WTC11 (cell line): ENCODE measurements at regions not wholly inside any gene's neighbourhood (a gene's known extent, or its start where the extent isn't known, plus 50 kb on each side); places are given as distances from the start of the nearest gene placed in this dataset.

ENCODE experiments used
- ATAC-seq: fragments of 200-7000 bp; cut with Tn5 transposase; 2 replicates; pipeline ENCODE4 v1.10.0; 2021; ENCODE audit warnings: mild to moderate bottlenecking, moderate library complexity
- CTCF ChIA-PET: fragments of 300-600 bp; sonication (Branson Sonifier 250); formaldehyde crosslinking; loops from one replicate; lab custom pipeline; 2021; ENCODE audit warnings: antibody characterized with exemption; lab: Charles Lee
- POLR2A ChIA-PET: fragments of 350-600 bp; sonication (Branson Sonifier 250); formaldehyde crosslinking; loops from one replicate; lab custom pipeline; 2021; ENCODE audit warnings: antibody characterized with exemption; lab: Charles Lee
- DNase-seq: peaks from one replicate; pipeline ENCODE4 v3.0.0; 2021; ENCODE audit warnings: low spot score
- H3K27ac Mint-ChIP-seq: 2 replicates; pipeline ENCODE4 v1.8.0; 2021; ENCODE audit warnings: mixed read lengths
- H3K27me3 Mint-ChIP-seq: 2 replicates; pipeline ENCODE4 v1.8.0; 2021; ENCODE audit warnings: low read depth, mild to moderate bottlenecking, moderate library complexity, mixed read lengths
- H3K36me3 Mint-ChIP-seq: 2 replicates; pipeline ENCODE4 v1.8.0; 2021; ENCODE audit warnings: mixed read lengths
- H3K4me1 Mint-ChIP-seq: 2 replicates; pipeline ENCODE4 v1.8.0; 2022; ENCODE audit warnings: mixed read lengths
- H3K4me3 Mint-ChIP-seq: 2 replicates; pipeline ENCODE4 v1.8.0; 2021; ENCODE audit warnings: mild to moderate bottlenecking, moderate library complexity, mixed read lengths
- H3K9me3 Mint-ChIP-seq: 2 replicates; pipeline ENCODE4 v1.8.0; 2021; ENCODE audit warnings: mixed read lengths
- AFF4 ChIP-seq: sonication (generic); formaldehyde crosslinking; IDR thresholded peaks from 2 replicates; pipeline ENCODE4 v1.8.1; 2023; ENCODE audit warnings: mild to moderate bottlenecking, missing genetic modification reagents, borderline replicate concordance
- CREM ChIP-seq: sonication (generic); formaldehyde crosslinking; IDR thresholded peaks from 2 replicates; pipeline ENCODE4 v1.8.1; 2022; ENCODE audit warnings: mild to moderate bottlenecking, missing genetic modification reagents, moderate library complexity
- FOXK1 ChIP-seq: sonication (generic); formaldehyde crosslinking; IDR thresholded peaks from 2 replicates; pipeline ENCODE4 v1.8.0; 2022; ENCODE audit warnings: mild to moderate bottlenecking, moderate library complexity, missing genetic modification reagents
- FOXP1 ChIP-seq: sonication (generic); formaldehyde crosslinking; IDR thresholded peaks from 2 replicates; pipeline ENCODE4 v1.8.0; 2022; ENCODE audit warnings: missing genetic modification reagents, mild to moderate bottlenecking, moderate library complexity, borderline replicate concordance
- IRF2 ChIP-seq: sonication (generic); formaldehyde crosslinking; IDR thresholded peaks from 2 replicates; pipeline ENCODE4 v1.8.0; 2022; ENCODE audit warnings: low read depth, missing genetic modification reagents, borderline replicate concordance
- JAZF1 ChIP-seq: fragments of 250-450 bp; sonication (Bioruptor Pico); IDR thresholded peaks from 2 replicates; pipeline ENCODE4 v1.9.0; 2021; ENCODE audit warnings: moderate library complexity, mild to moderate bottlenecking, inconsistent platforms
- MAX ChIP-seq: sonication (generic); formaldehyde crosslinking; IDR thresholded peaks from 2 replicates; pipeline ENCODE4 v1.8.0; 2022; ENCODE audit warnings: mild to moderate bottlenecking, missing genetic modification reagents
- MXD4 ChIP-seq: fragments of 250-450 bp; sonication (Bioruptor Pico); IDR thresholded peaks from 2 replicates; pipeline ENCODE4 v1.8.0; 2021; ENCODE audit warnings: mild to moderate bottlenecking, moderate library complexity, borderline replicate concordance
- RELA ChIP-seq: sonication (generic); formaldehyde crosslinking; IDR thresholded peaks from 2 replicates; pipeline ENCODE4 v1.8.1; 2022; ENCODE audit warnings: missing genetic modification reagents, mild to moderate bottlenecking, borderline replicate concordance
- SP1 ChIP-seq: sonication (generic); formaldehyde crosslinking; conservative IDR thresholded peaks from 2 replicates; pipeline ENCODE4 v1.8.1; 2022; ENCODE audit warnings: missing genetic modification reagents
- STAT6 ChIP-seq: sonication (generic); formaldehyde crosslinking; conservative IDR thresholded peaks from 2 replicates; pipeline ENCODE4 v1.8.1; 2023; ENCODE audit warnings: mild to moderate bottlenecking, low read depth, missing genetic modification reagents, moderate library complexity
- TCF7 ChIP-seq: sonication (generic); formaldehyde crosslinking; IDR thresholded peaks from 2 replicates; pipeline ENCODE4 v1.8.0; 2022; ENCODE audit warnings: mild to moderate bottlenecking, low read depth, missing genetic modification reagents, moderate library complexity
- USF2 ChIP-seq: sonication (generic); formaldehyde crosslinking; IDR thresholded peaks from 2 replicates; pipeline ENCODE4 v1.8.1; 2023; ENCODE audit warnings: mild to moderate bottlenecking, missing genetic modification reagents, moderate library complexity
- ZNF138 ChIP-seq: sonication (generic); formaldehyde crosslinking; conservative IDR thresholded peaks from 2 replicates; pipeline ENCODE4 v1.8.1; 2022; ENCODE audit warnings: mild to moderate bottlenecking, moderate library complexity, missing genetic modification reagents
- ZNF425 ChIP-seq: fragments of 250-450 bp; sonication (Bioruptor Pico); conservative IDR thresholded peaks from 2 replicates; pipeline ENCODE4 v1.9.0; 2021; ENCODE audit warnings: mild to moderate bottlenecking
- ZNF512 ChIP-seq: sonication (generic); formaldehyde crosslinking; IDR thresholded peaks from 2 replicates; pipeline ENCODE4 v1.8.1; 2022; ENCODE audit warnings: missing genetic modification reagents, borderline replicate concordance

- no peak for DNase-seq
- H3K36me3 Mint-ChIP-seq = peaks cover 8% of the 10 kb centered on the region; the same call in 1 of the 2 replicates
- peaks cover 45% of the 10 kb centered on the region for H3K27me3 Mint-ChIP-seq
- no peak for TF ChIP-seq ZNF425 (CRISPR knock-in tag)
- TF ChIP-seq STAT6 (CRISPR knock-in tag) = no peak
- TF ChIP-seq ZNF138 (CRISPR knock-in tag) = no peak
- no peak for TF ChIP-seq FOXK1 (CRISPR knock-in tag)
- TF ChIP-seq MAX (CRISPR knock-in tag) = no peak
- TF ChIP-seq USF2 (CRISPR knock-in tag) = no peak
- no peak for TF ChIP-seq AFF4 (CRISPR knock-in tag)
- TF ChIP-seq CREM (CRISPR knock-in tag) = no peak
- TF ChIP-seq SP1 (CRISPR knock-in tag) = no peak
- no peak for TF ChIP-seq TCF7 (CRISPR knock-in tag)
- no peak for TF ChIP-seq MXD4 (CRISPR knock-in tag)
- TF ChIP-seq RELA (CRISPR knock-in tag) = no peak
- H3K9me3 Mint-ChIP-seq = peaks cover 20% of the 10 kb centered on the region
- POLR2A ChIA-PET = no interaction called here
- CTCF ChIA-PET = no interaction called here
- H3K27ac Mint-ChIP-seq = no peak overlapping the region
- H3K4me1 Mint-ChIP-seq = no peaks in the 10 kb centered on the region
- H3K4me3 Mint-ChIP-seq = no peak overlapping the region
- no peak for ATAC-seq
Measured at GRCh38 chr4:104896660-104897645, 249.7 kb upstream of the TET2 start.

GRCh38 chr4:104899863-104900262 lies 246.8 kb upstream of the TET2 start:
- no peak overlapping the region for H3K27ac Mint-ChIP-seq
- H3K4me1 Mint-ChIP-seq = peaks cover 4% of the 10 kb centered on the region; the same call in 1 of the 2 replicates
- H3K27me3 Mint-ChIP-seq = peaks cover 72% of the 10 kb centered on the region
- peaks cover 20% of the 10 kb centered on the region for H3K9me3 Mint-ChIP-seq
- DNase-seq (no peak), ATAC-seq (no peak)
- CTCF ChIA-PET = no interaction called here
- H3K36me3 Mint-ChIP-seq = peaks cover 8% of the 10 kb centered on the region; the same call in 1 of the 2 replicates
- H3K4me3 Mint-ChIP-seq = no peak overlapping the region
- POLR2A ChIA-PET = no interaction called here
- TF ChIP-seq MXD4 (CRISPR knock-in tag) = no peak
- no peak for TF ChIP-seq STAT6 (CRISPR knock-in tag)
- TF ChIP-seq IRF2 (CRISPR knock-in tag) = no peak
- no peak for TF ChIP-seq FOXP1 (CRISPR knock-in tag)
- TF ChIP-seq ZNF512 (CRISPR knock-in tag) = no peak
- no peak for TF ChIP-seq JAZF1 (CRISPR knock-in tag)
